HCT116 (cell line): ENCODE measurements at regions not wholly inside any gene's neighbourhood (a gene's known extent, or its start where the extent isn't known, plus 50 kb on each side); places are given as distances from the start of the nearest gene placed in this dataset.

Experiments used
- ATAC-seq: fragments of 200-7000 bp; cut with Tn5 transposase; 2 replicates; pipeline ENCODE4 v1.9.1; 2020; ENCODE audit warnings: mild to moderate bottlenecking, moderate library complexity
- BruUV-seq: library from RNA; stranded (reverse); fragments of 400-500 nt; replicated peaks from 2 replicates; lab custom pipeline; 2021; lab: Mats Ljungman, UMichigan
- CTCF ChIA-PET: fragments of 300-600 bp; sonication (Branson Sonifier 250); formaldehyde crosslinking; loops from one replicate; lab custom pipeline; 2021; ENCODE audit warnings: antibody characterized with exemption; lab: Charles Lee
- POLR2A ChIA-PET: fragments of 300-600, 350-600 bp; sonication (Branson Sonifier 250); formaldehyde crosslinking; loops from one replicate; lab custom pipeline; 2021; ENCODE audit warnings: antibody characterized with exemption; lab: Charles Lee
- RAD21 ChIA-PET, 2 experiments: fragments of 300-600 bp; sonication (Branson Sonifier 250); formaldehyde crosslinking; loops; one replicate each; lab custom pipeline; 2023; ENCODE audit warnings: low total read pairs in 2 of 2; ENCODE audit not compliant: uncharacterized antibody in 2 of 2, unreplicated experiment in 2 of 2, low non-redundant PET in 1 of 2; lab: Charles Lee
- DNase-seq: peaks from one replicate; pipeline ENCODE4 v3.0.0-alpha.2; 2010; ENCODE audit warnings: low read depth, low spot score
- H2AFZ ChIP-seq: fragments of 200-600 bp; shearing (Covaris generic), sonication (generic); 2 replicates; pipeline ENCODE4 v1.6.1; 2017; ENCODE audit warnings: low read depth, mixed run types, mixed read lengths, antibody characterized with exemption, low read length; ENCODE audit not compliant: poor library complexity, severe bottlenecking
- H3K27ac ChIP-seq: 2 replicates; pipeline ENCODE4 v1.5.1; 2012; ENCODE audit warnings: low read depth, low read length
- H3K27me3 ChIP-seq: fragments of 200-600 bp; sonication (generic); 2 replicates; pipeline ENCODE4 v1.6.1; 2016; ENCODE audit warnings: mixed run types, low read length, mixed read lengths; ENCODE audit not compliant: insufficient read depth
- H3K36me3 ChIP-seq, 2 experiments: fragments of 200-500 bp in 1 of 2; fragments of 200-600 bp in 1 of 2; sonication (Bioruptor generic) in 1 of 2; sonication (generic) in 1 of 2; 2 replicates each; pipeline versions ENCODE4 v1.5.1 to v1.6.1; 2014 to 2016; ENCODE audit warnings: low read length in 2 of 2, inconsistent platforms in 1 of 2, mixed read lengths in 1 of 2, mixed run types in 1 of 2; ENCODE audit not compliant: insufficient read depth in 2 of 2, control insufficient read depth in 1 of 2
- H3K4me1 ChIP-seq, 2 experiments: fragments of 200-600 bp in 1 of 2; sonication (generic) in 1 of 2; 2 replicates each; pipeline versions ENCODE4 v1.5.1 to v1.6.1; 2012 to 2017; ENCODE audit warnings: low read length in 2 of 2, inconsistent platforms in 1 of 2, mild to moderate bottlenecking in 1 of 2, mixed read lengths in 1 of 2, mixed run types in 1 of 2, moderate library complexity in 1 of 2; ENCODE audit not compliant: insufficient read depth in 2 of 2, control insufficient read depth in 1 of 2
- H3K4me2 ChIP-seq: fragments of 200-600 bp; sonication (generic); 2 replicates; pipeline ENCODE4 v1.6.1; 2017; ENCODE audit warnings: mixed run types, low read length, mixed read lengths
- H3K4me3 ChIP-seq, 2 experiments: fragments of 200-600 bp in 1 of 2; sonication (generic) in 1 of 2; replicated peaks in 1 of 2; 2 replicates each; pipeline ENCODE4 v1.5.1; 2011 to 2016; ENCODE audit warnings: low read length in 2 of 2, control low read depth in 1 of 2, low read depth in 1 of 2, mild to moderate bottlenecking in 1 of 2, mixed read lengths in 1 of 2, mixed run types in 1 of 2
- H3K79me2 ChIP-seq: fragments of 200-600 bp; sonication (generic); 2 replicates; pipeline ENCODE4 v1.6.1; 2017; ENCODE audit warnings: mild to moderate bottlenecking, mixed run types, low read length, moderate library complexity, mixed read lengths; ENCODE audit not compliant: insufficient read depth
- H3K9ac ChIP-seq: fragments of 200-600 bp; sonication (generic); 2 replicates; pipeline ENCODE4 v1.6.1; 2016; ENCODE audit warnings: low read length, mixed read lengths
- H3K9me2 ChIP-seq: fragments of 200-600 bp; sonication (generic), shearing (Covaris generic); 2 replicates; pipeline ENCODE4 v1.6.1; 2017; ENCODE audit warnings: mixed run types, mild to moderate bottlenecking, moderate library complexity; ENCODE audit not compliant: insufficient read depth
- H3K9me3 ChIP-seq, 2 experiments: fragments of 200-500 bp in 1 of 2; fragments of 200-600 bp in 1 of 2; sonication (Bioruptor generic) in 1 of 2; sonication (generic) in 1 of 2; 2 replicates each; pipeline ENCODE4 v1.6.1; 2014 to 2017; ENCODE audit warnings: low read length in 2 of 2, mixed read lengths in 2 of 2, inconsistent platforms in 1 of 2, low read depth in 1 of 2, mild to moderate bottlenecking in 1 of 2, mixed run types in 1 of 2, moderate library complexity in 1 of 2; ENCODE audit not compliant: control insufficient read depth in 1 of 2, insufficient read depth in 1 of 2
- H4K20me1 ChIP-seq: fragments of 200-600 bp; sonication (generic), shearing (Covaris generic); 2 replicates; pipeline ENCODE4 v1.6.1; 2017; ENCODE audit warnings: mixed run types, mild to moderate bottlenecking, moderate library complexity; ENCODE audit not compliant: insufficient read depth
- ATF3 ChIP-seq: IDR thresholded peaks from 2 replicates; pipeline ENCODE4 v1.6.1; 2012
- CBX3 ChIP-seq: IDR thresholded peaks from 2 replicates; pipeline ENCODE4 v1.6.1; 2012; ENCODE audit warnings: low read depth
- CEBPB ChIP-seq: IDR thresholded peaks from 2 replicates; pipeline ENCODE4 v1.6.1; 2012; ENCODE audit warnings: low read depth
- FOSL1 ChIP-seq: IDR thresholded peaks from 2 replicates; pipeline ENCODE4 v1.6.1; 2012; ENCODE audit warnings: low read depth
- JUND ChIP-seq: IDR thresholded peaks from 2 replicates; pipeline ENCODE4 v1.6.1; 2012
- POLR2A ChIP-seq: IDR thresholded peaks from 2 replicates; pipeline ENCODE4 v1.7.0; 2011; ENCODE audit warnings: borderline replicate concordance; ENCODE audit not compliant: insufficient read depth, insufficient read length; ENCODE audit errors: extremely low read depth
- POLR2AphosphoS5 ChIP-seq: IDR thresholded peaks from 2 replicates; pipeline ENCODE4 v1.6.1; 2011; ENCODE audit warnings: mild to moderate bottlenecking, low read depth, low read length, moderate library complexity
- RAD21 ChIP-seq: IDR thresholded peaks from 2 replicates; pipeline ENCODE4 v1.6.1; 2012; ENCODE audit warnings: low read depth, mild to moderate bottlenecking
- SP1 ChIP-seq: IDR thresholded peaks from 2 replicates; pipeline ENCODE4 v1.6.1; 2012; ENCODE audit warnings: low read depth
- YY1 ChIP-seq: IDR thresholded peaks from 2 replicates; pipeline ENCODE4 v1.6.1; 2011; ENCODE audit warnings: low read length, low read depth, moderate library complexity, mild to moderate bottlenecking; ENCODE audit not compliant: insufficient replicate concordance; ENCODE audit errors: extremely low read depth
- ZFX ChIP-seq: fragments of 450-650 bp; IDR thresholded peaks from 2 replicates; pipeline ENCODE4 v1.6.1; 2017
- ZNF274 ChIP-seq: fragments of 200-500 bp; sonication (Bioruptor generic); IDR thresholded peaks from 2 replicates; pipeline ENCODE4 v1.6.1; 2014; ENCODE audit warnings: mild to moderate bottlenecking, low read depth, low read length, inconsistent platforms
- intact Hi-C: fragments of 100-400 bp; cut with micrococcal nuclease; formaldehyde crosslinking; loops from 2 replicates; pipeline ENCODE4 v1.10.0; 2022

- no peak for DNase-seq
- Histone ChIP-seq H3K36me3 (no peaks in the 10 kb centered on the region), H3K79me2 (no peaks in the 10 kb centered on the region), H3K4me3 (no peak overlapping the region), H3K4me1 (peaks cover 0 to 9% of the 10 kb centered on the region in 2 experiments; a peak in 3 of 4 replicates), H3K9ac (no peak overlapping the region), H2AFZ (no peak overlapping the region), H3K27ac (no peak overlapping the region), H3K27me3 (no peaks in the 10 kb centered on the region), H3K9me2 (no peaks in the 10 kb centered on the region), H4K20me1 (no peaks in the 10 kb centered on the region), H3K4me2 (no peak overlapping the region), H3K9me3 (no peaks in the 10 kb centered on the region)
- TF ChIP-seq ZNF274, result no peak
- ATAC-seq, result no peak
- intact Hi-C loops, result no loop called here
- CTCF ChIA-PET, result no interaction called here
- RAD21 ChIA-PET, result no interaction called here
- POLR2A ChIA-PET, result no interaction called here
- BruUV-seq, result no TSS peak
Observed at GRCh38 chr6:105896052-105896820, 189.9 kb upstream of the PRDM1 start.

DNA sequence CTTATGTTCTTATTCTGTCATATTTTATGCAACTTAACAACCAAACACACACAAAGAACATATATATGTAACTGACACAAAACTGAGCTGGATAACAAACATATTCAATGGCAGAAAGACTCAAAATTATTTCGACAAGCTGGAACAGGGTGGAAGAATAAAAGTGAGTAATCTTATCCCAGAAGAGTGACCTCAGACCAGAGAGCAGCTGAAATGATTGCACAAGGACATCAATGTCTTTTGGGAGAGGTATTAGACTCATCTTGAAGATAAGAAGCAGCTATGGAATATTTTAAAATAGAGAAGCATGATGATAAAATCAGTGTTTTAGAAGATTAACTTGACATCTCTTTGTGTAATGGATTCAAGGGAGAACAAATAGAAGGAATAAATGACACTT is 191.6 kb upstream of the PRDM1 start:
- ATAC-seq, result no peak

More for the DNA sequence above, 191.6 kb upstream of the PRDM1 start:
- DNase-seq, result no peak
- H2AFZ ChIP-seq, result no peak overlapping the region
- CTCF ChIA-PET, result no interaction called here
- POLR2A ChIA-PET, result no interaction called here
- no peaks in the 10 kb centered on the region for H3K36me3 ChIP-seq
- H3K9me3 ChIP-seq, result no peaks in the 10 kb centered on the region
- H3K4me2 ChIP-seq, result no peak overlapping the region
- TF ChIP-seq FOSL1 (no peak), SP1 (no peak), YY1 (no peak), CBX3 (no peak), ZFX (no peak), POLR2AphosphoS5 (no peak), JUND (no peak), CEBPB (no peak), RAD21 (no peak), POLR2A (no peak), ZNF274 (no peak), ATF3 (no peak)
- H4K20me1 ChIP-seq, result no peaks in the 10 kb centered on the region
- H3K9me2 ChIP-seq, result no peaks in the 10 kb centered on the region
- H3K4me1 ChIP-seq, result peaks cover 0 to 15% of the 10 kb centered on the region in 2 experiments; a peak in 3 of 4 replicates
- BruUV-seq, result no TSS peak
- RAD21 ChIA-PET, result no interaction called here
- no peak overlapping the region for H3K9ac ChIP-seq
- no peak overlapping the region for H3K4me3 ChIP-seq
- no peak overlapping the region for H3K27ac ChIP-seq
- H3K79me2 ChIP-seq, result no peaks in the 10 kb centered on the region
- intact Hi-C loops, result no loop called here
- no peaks in the 10 kb centered on the region for H3K27me3 ChIP-seq
